ENCODE measurements at regions not wholly inside any gene's neighbourhood (a gene's known extent, or its start where the extent isn't known, plus 50 kb on each side); places are given as distances from the start of the nearest gene placed in this dataset.

DNA sequence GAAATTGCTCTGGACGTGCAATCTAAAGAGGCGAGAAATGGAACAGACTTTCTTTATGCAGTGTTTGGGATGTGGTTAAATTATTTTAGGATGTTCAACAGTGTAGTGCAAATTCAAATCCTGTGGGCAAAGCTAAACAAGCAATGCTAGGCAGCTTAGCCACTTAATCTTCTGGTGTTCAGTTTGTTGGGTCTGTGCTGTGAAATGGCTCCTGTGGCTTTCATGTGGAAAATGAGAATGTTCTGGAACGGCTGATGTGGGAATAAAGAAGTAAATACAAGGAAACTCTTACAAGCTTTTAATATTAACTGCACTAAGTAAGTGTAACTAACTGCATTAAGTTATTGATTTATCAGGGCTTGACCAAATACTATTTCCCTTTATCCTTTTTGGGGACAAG, 766.6 kb downstream of the ADGRL2 start:
- Histone ChIP-seq H4K8ac (ENCODE audit: low read depth, low read length) (no peak overlapping the region), H4K91ac (ENCODE audit: low read depth, low read length) (no peak overlapping the region), H3K36me3 (ENCODE audit: control insufficient read depth in 1 of 2, insufficient read depth in 2 of 2, low read length in 2 of 2) (no peaks in the 10 kb centered on the region), H2BK5ac (ENCODE audit: low read depth, low read length, poor library complexity) (no peak overlapping the region), H2BK120ac (ENCODE audit: insufficient read depth, low read length, poor library complexity) (no peak overlapping the region), H3K27ac (ENCODE audit: low read depth, low read length) (no peak overlapping the region), H3K9me3 (ENCODE audit: insufficient read depth, low read depth, low read length) (no peaks in the 10 kb centered on the region), H3K18ac (ENCODE audit: low read length) (no peak overlapping the region), H3K23ac (ENCODE audit: low read length) (no peak overlapping the region), H3K4me3 (ENCODE audit: low read depth, low read length) (no peak overlapping the region), H4K12ac (ENCODE audit: low read depth, low read length) (no peak overlapping the region), H3K4me2 (ENCODE audit: low read length) (no peak overlapping the region), H3K27me3 (ENCODE audit: insufficient read depth, low read length) (no peaks in the 10 kb centered on the region), H3K79me1 (ENCODE audit: low read length) (no peaks in the 10 kb centered on the region), H3K4me1 (ENCODE audit: control insufficient read depth in 1 of 2, insufficient read depth in 2 of 2, low read length in 2 of 2) (peaks cover 0 to 2% of the 10 kb centered on the region in 2 experiments), H2AK5ac (ENCODE audit: low read length) (no peak overlapping the region), H2BK12ac (ENCODE audit: low read length) (no peak overlapping the region), H3K4ac (ENCODE audit: low read depth, low read length) (no peak overlapping the region), H3K79me2 (ENCODE audit: control insufficient read depth, insufficient read depth, low read length, poor library complexity) (no peaks in the 10 kb centered on the region), H2AFZ (ENCODE audit: insufficient read depth, low read length, poor library complexity) (no peak overlapping the region), H3K9ac (ENCODE audit: low read length) (no peak overlapping the region), H3K14ac (ENCODE audit: low read length) (no peak overlapping the region)
- WGBS (ENCODE audit: extremely low coverage, insufficient coverage, insufficient read length) = no CpG with 5 or more reads among the region's 3 CpGs
- no peak for DNase-seq

DNA sequence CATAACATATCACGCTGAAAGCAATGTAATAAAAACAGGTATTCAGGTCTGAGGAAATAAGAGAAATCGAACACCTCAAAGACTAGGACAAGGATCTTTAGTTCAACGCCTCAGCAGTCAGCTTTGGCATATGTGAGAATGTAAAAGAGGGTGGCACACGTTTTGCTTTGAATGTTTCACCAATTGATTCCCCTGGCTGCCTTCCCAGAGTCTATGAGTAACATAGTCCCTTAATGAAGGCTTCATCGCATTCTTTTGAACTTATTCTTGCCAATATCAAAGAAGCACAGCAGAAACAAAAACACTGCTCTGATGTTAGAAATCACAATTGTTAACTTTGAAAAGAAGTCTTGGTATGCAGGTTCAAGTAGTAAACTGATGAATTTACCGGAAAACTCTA, 764.8 kb downstream of the ADGRL2 start:
- no peaks in the 10 kb centered on the region for H3K79me2 ChIP-seq (ENCODE audit: control insufficient read depth, insufficient read depth, low read length, poor library complexity)
- no peak overlapping the region for H3K4me2 ChIP-seq (ENCODE audit: low read length)
- no peak overlapping the region for H2AK5ac ChIP-seq (ENCODE audit: low read length)
- H4K91ac ChIP-seq (ENCODE audit: low read depth, low read length) = no peak overlapping the region
- H3K23ac ChIP-seq (ENCODE audit: low read length) = no peak overlapping the region
- no peak overlapping the region for H4K8ac ChIP-seq (ENCODE audit: low read depth, low read length)
- no peak for DNase-seq
- H3K4me3 ChIP-seq (ENCODE audit: low read depth, low read length) = no peak overlapping the region
- no peak overlapping the region for H3K9ac ChIP-seq (ENCODE audit: low read length)
- no peak overlapping the region for H3K4ac ChIP-seq (ENCODE audit: low read depth, low read length)
- H3K79me1 ChIP-seq (ENCODE audit: low read length) = no peaks in the 10 kb centered on the region
- peaks cover 0 to 2% of the 10 kb centered on the region in 2 experiments for H3K4me1 ChIP-seq (ENCODE audit: control insufficient read depth in 1 of 2, insufficient read depth in 2 of 2, low read length in 2 of 2)
- no peak overlapping the region for H3K27ac ChIP-seq (ENCODE audit: low read depth, low read length)
- WGBS (ENCODE audit: extremely low coverage, insufficient coverage, insufficient read length) = no CpG with 5 or more reads among the region's 6 CpGs
- H2BK5ac ChIP-seq (ENCODE audit: low read depth, low read length, poor library complexity) = no peak overlapping the region
- no peaks in the 10 kb centered on the region for H3K9me3 ChIP-seq (ENCODE audit: insufficient read depth, low read depth, low read length)
- no peak overlapping the region for H4K12ac ChIP-seq (ENCODE audit: low read depth, low read length)
- H2BK12ac ChIP-seq (ENCODE audit: low read length) = no peak overlapping the region
- H3K14ac ChIP-seq (ENCODE audit: low read length) = no peak overlapping the region
- H3K27me3 ChIP-seq (ENCODE audit: insufficient read depth, low read length) = no peaks in the 10 kb centered on the region
- no peak overlapping the region for H3K18ac ChIP-seq (ENCODE audit: low read length)
- H3K36me3 ChIP-seq (ENCODE audit: control insufficient read depth in 1 of 2, insufficient read depth in 2 of 2, low read length in 2 of 2) = no peaks in the 10 kb centered on the region
- no peak overlapping the region for H2AFZ ChIP-seq (ENCODE audit: insufficient read depth, low read length, poor library complexity)
- H2BK120ac ChIP-seq (ENCODE audit: insufficient read depth, low read length, poor library complexity) = no peak overlapping the region

DNA sequence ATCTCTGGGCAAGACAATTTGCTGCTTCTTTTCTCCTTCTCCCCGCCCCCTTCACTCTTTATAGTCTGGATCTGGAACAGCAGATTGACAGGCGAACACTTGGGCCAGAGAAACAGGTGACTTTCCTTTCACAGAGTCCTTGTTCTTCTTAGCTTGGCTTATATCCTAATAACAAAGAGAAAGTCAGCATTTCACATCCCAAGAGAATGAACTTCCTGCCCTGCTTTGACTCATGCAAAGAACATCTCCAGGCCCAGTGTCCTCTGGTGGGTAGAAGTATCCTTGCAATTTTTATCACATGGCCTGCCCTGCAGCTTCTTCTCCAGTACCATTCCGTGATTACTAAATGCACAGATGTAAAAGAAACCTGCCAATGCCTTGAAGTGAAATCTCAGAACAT, 764.4 kb downstream of the ADGRL2 start:
- H2BK5ac ChIP-seq (ENCODE audit: low read depth, low read length, poor library complexity) = no peak overlapping the region
- no peak overlapping the region for H2BK120ac ChIP-seq (ENCODE audit: insufficient read depth, low read length, poor library complexity)
- no peak overlapping the region for H4K12ac ChIP-seq (ENCODE audit: low read depth, low read length)
- H4K8ac ChIP-seq (ENCODE audit: low read depth, low read length) = no peak overlapping the region
- H3K18ac ChIP-seq (ENCODE audit: low read length) = no peak overlapping the region
- H3K79me1 ChIP-seq (ENCODE audit: low read length) = no peaks in the 10 kb centered on the region
- H4K91ac ChIP-seq (ENCODE audit: low read depth, low read length) = no peak overlapping the region
- H3K9ac ChIP-seq (ENCODE audit: low read length) = no peak overlapping the region
- WGBS (ENCODE audit: extremely low coverage, insufficient coverage, insufficient read length) = no CpG with 5 or more reads among the region's 3 CpGs
- H2BK12ac ChIP-seq (ENCODE audit: low read length) = no peak overlapping the region
- H2AFZ ChIP-seq (ENCODE audit: insufficient read depth, low read length, poor library complexity) = no peak overlapping the region
- H3K4me1 ChIP-seq (ENCODE audit: control insufficient read depth in 1 of 2, insufficient read depth in 2 of 2, low read length in 2 of 2) = peaks cover 0 to 2% of the 10 kb centered on the region in 2 experiments
- H3K36me3 ChIP-seq (ENCODE audit: control insufficient read depth in 1 of 2, insufficient read depth in 2 of 2, low read length in 2 of 2) = no peaks in the 10 kb centered on the region
- no peak overlapping the region for H3K4me2 ChIP-seq (ENCODE audit: low read length)
- H3K14ac ChIP-seq (ENCODE audit: low read length) = no peak overlapping the region
- no peak overlapping the region for H2AK5ac ChIP-seq (ENCODE audit: low read length)
- H3K79me2 ChIP-seq (ENCODE audit: control insufficient read depth, insufficient read depth, low read length, poor library complexity) = no peaks in the 10 kb centered on the region
- no peak overlapping the region for H3K23ac ChIP-seq (ENCODE audit: low read length)
- no peaks in the 10 kb centered on the region for H3K27me3 ChIP-seq (ENCODE audit: insufficient read depth, low read length)
- DNase-seq = peak; percentile 50
- H3K4ac ChIP-seq (ENCODE audit: low read depth, low read length) = no peak overlapping the region
- H3K27ac ChIP-seq (ENCODE audit: low read depth, low read length) = no peak overlapping the region
- no peak overlapping the region for H3K4me3 ChIP-seq (ENCODE audit: low read depth, low read length)
- H3K9me3 ChIP-seq (ENCODE audit: insufficient read depth, low read depth, low read length) = no peaks in the 10 kb centered on the region

DNA sequence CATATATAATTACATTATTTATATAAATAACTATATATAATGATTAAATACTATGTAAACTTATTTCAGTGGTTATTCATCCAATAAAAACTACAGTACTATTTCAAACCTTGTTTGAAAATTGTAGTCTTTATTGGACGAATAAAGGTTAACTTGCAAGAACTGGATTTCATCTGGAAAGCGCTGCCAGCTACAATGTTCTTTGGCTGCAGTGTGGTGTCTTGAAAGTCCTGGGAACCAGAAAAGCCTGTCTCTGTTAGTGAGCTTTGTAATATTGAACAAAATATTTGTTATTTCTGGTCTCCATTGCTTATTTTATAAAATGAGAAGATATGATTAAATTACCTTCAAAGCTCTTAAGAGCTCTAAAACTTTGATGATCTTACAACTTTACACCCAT, 763.6 kb downstream of the ADGRL2 start:
- Histone ChIP-seq H3K27me3 (ENCODE audit: insufficient read depth, low read length) (no peaks in the 10 kb centered on the region), H3K4me2 (ENCODE audit: low read length) (no peak overlapping the region), H3K4me3 (ENCODE audit: low read depth, low read length) (no peak overlapping the region), H2BK12ac (ENCODE audit: low read length) (no peak overlapping the region), H4K91ac (ENCODE audit: low read depth, low read length) (no peak overlapping the region), H4K12ac (ENCODE audit: low read depth, low read length) (no peak overlapping the region), H2BK120ac (ENCODE audit: insufficient read depth, low read length, poor library complexity) (no peak overlapping the region), H3K79me1 (ENCODE audit: low read length) (no peaks in the 10 kb centered on the region), H3K9ac (ENCODE audit: low read length) (no peak overlapping the region), H4K8ac (ENCODE audit: low read depth, low read length) (no peak overlapping the region), H3K9me3 (ENCODE audit: insufficient read depth, low read depth, low read length) (no peaks in the 10 kb centered on the region), H3K79me2 (ENCODE audit: control insufficient read depth, insufficient read depth, low read length, poor library complexity) (no peaks in the 10 kb centered on the region), H2AFZ (ENCODE audit: insufficient read depth, low read length, poor library complexity) (no peak overlapping the region), H2BK5ac (ENCODE audit: low read depth, low read length, poor library complexity) (no peak overlapping the region), H3K36me3 (ENCODE audit: control insufficient read depth in 1 of 2, insufficient read depth in 2 of 2, low read length in 2 of 2) (no peaks in the 10 kb centered on the region), H2AK5ac (ENCODE audit: low read length) (no peak overlapping the region), H3K4me1 (ENCODE audit: control insufficient read depth in 1 of 2, insufficient read depth in 2 of 2, low read length in 2 of 2) (peaks cover 0 to 2% of the 10 kb centered on the region in 2 experiments), H3K4ac (ENCODE audit: low read depth, low read length) (no peak overlapping the region), H3K18ac (ENCODE audit: low read length) (no peak overlapping the region), H3K23ac (ENCODE audit: low read length) (no peak overlapping the region), H3K14ac (ENCODE audit: low read length) (no peak overlapping the region), H3K27ac (ENCODE audit: low read depth, low read length) (no peak overlapping the region)
- no peak for DNase-seq
- WGBS (ENCODE audit: extremely low coverage, insufficient coverage, insufficient read length) = no CpG with 5 or more reads among the region's 2 CpGs
